ENCODE measurements at regions not wholly inside any gene's neighbourhood (a gene's known extent, or its start where the extent isn't known, plus 50 kb on each side); places are given as distances from the start of the nearest gene placed in this dataset.

DNA sequence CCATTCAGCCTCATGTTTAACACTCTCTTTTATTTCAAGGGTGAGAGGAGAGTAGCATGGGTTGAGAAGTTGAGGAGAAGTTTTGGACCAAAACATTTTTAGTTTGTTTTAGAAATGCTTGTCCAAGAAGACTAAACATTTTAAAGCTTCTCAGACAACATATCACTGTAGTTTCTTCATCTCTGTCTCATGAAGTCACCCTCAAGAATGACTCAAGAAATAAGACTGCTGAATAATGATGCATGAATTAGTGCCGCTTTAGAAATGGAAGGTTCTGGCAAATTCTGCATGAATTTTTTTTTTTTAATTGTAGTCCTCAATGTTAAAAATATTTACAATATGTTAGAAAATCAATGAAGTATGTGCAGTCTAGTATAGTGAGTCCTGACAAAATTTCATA, 422.7 kb upstream of the ARGLU1 start (continued):
- TF ChIP-seq, protein P1, sequence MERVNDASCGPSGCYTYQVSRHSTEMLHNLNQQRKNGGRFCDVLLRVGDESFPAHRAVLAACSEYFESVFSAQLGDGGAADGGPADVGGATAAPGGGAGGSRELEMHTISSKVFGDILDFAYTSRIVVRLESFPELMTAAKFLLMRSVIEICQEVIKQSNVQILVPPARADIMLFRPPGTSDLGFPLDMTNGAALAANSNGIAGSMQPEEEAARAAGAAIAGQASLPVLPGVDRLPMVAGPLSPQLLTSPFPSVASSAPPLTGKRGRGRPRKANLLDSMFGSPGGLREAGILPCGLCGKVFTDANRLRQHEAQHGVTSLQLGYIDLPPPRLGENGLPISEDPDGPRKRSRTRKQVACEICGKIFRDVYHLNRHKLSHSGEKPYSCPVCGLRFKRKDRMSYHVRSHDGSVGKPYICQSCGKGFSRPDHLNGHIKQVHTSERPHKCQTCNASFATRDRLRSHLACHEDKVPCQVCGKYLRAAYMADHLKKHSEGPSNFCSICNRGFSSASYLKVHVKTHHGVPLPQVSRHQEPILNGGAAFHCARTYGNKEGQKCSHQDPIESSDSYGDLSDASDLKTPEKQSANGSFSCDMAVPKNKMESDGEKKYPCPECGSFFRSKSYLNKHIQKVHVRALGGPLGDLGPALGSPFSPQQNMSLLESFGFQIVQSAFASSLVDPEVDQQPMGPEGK (CRISPR knock-in tag; IDR thresholded peaks at IDR 0.05; ENCODE audit: borderline replicate concordance): no peak
- TF ChIP-seq, protein P2, sequence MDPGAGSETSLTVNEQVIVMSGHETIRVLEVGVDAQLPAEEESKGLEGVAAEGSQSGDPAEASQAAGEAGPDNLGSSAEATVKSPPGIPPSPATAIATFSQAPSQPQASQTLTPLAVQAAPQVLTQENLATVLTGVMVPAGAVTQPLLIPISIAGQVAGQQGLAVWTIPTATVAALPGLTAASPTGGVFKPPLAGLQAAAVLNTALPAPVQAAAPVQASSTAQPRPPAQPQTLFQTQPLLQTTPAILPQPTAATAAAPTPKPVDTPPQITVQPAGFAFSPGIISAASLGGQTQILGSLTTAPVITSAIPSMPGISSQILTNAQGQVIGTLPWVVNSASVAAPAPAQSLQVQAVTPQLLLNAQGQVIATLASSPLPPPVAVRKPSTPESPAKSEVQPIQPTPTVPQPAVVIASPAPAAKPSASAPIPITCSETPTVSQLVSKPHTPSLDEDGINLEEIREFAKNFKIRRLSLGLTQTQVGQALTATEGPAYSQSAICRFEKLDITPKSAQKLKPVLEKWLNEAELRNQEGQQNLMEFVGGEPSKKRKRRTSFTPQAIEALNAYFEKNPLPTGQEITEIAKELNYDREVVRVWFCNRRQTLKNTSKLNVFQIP (CRISPR knock-in tag; IDR thresholded peaks at IDR 0.05; ENCODE audit: borderline replicate concordance, low read depth): no peak
- TF ChIP-seq ISL1 (CRISPR knock-in tag; IDR thresholded peaks at IDR 0.05): no peak
- TF ChIP-seq RARB (CRISPR knock-in tag; IDR thresholded peaks at IDR 0.05): no peak

DNA sequence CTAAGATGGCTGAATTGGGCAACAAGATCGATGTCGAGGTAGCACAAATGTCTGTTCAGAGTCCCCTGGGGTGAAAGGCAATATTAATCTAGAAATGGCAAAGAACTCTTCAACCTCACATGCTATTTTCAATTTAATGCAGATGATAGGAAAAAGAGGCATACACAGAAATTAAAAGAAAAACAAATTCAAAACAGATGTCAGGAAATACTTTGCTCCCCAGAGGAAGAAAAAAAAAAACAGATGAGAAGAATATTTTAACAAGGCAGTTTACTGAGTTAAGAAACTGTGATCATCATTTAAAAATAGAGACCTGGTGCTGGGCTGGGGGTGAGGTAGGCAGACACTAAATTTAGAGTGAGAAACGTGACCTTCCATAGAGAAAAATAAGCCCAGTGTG, 421.9 kb upstream of the ARGLU1 start:
- ATAC-seq: no peak

DNA sequence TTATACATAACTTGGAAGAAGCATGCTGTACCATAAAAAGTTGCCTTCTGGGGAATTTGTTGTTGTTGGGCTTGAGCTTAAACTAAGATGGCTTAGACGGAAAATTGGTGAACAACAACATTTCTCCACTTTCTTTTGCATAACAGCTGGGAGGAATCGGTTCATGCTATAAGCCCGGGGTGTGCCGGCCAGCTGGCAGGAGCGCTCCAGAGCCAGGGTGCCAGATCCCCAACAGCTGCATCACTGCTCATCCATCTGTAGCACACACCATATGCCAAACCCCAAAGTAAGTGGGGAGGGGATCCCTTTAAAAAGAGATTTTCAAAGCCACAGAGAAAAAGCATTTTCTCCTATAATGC, 419.5 kb upstream of the ARGLU1 start:
- no peak for ATAC-seq
- TF ChIP-seq CSDC2 (CRISPR knock-in tag; IDR thresholded peaks at IDR 0.05) (no peak), ZC3H10 (CRISPR knock-in tag; IDR thresholded peaks at IDR 0.05) (no peak), BACH2 (CRISPR knock-in tag; IDR thresholded peaks at IDR 0.05; ENCODE audit: borderline replicate concordance) (no peak), ARNTL (CRISPR knock-in tag; IDR thresholded peaks at IDR 0.05; ENCODE audit: borderline replicate concordance, low read depth) (no peak)
- TF ChIP-seq, protein P3, sequence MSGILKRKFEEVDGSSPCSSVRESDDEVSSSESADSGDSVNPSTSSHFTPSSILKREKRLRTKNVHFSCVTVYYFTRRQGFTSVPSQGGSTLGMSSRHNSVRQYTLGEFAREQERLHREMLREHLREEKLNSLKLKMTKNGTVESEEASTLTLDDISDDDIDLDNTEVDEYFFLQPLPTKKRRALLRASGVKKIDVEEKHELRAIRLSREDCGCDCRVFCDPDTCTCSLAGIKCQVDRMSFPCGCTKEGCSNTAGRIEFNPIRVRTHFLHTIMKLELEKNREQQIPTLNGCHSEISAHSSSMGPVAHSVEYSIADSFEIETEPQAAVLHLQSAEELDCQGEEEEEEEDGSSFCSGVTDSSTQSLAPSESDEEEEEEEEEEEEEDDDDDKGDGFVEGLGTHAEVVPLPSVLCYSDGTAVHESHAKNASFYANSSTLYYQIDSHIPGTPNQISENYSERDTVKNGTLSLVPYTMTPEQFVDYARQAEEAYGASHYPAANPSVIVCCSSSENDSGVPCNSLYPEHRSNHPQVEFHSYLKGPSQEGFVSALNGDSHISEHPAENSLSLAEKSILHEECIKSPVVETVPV (CRISPR knock-in tag; IDR thresholded peaks at IDR 0.05): no peak

More for the DNA sequence above, 421.9 kb upstream of the ARGLU1 start:
- no peak for TF ChIP-seq TOX (CRISPR knock-in tag; IDR thresholded peaks at IDR 0.05; ENCODE audit: borderline replicate concordance)
- TF ChIP-seq ISL1 (CRISPR knock-in tag; IDR thresholded peaks at IDR 0.05): no peak
- TF ChIP-seq RARB (CRISPR knock-in tag; IDR thresholded peaks at IDR 0.05): no peak
- no peak for TF ChIP-seq OSR1 (CRISPR knock-in tag; IDR thresholded peaks at IDR 0.05)

DNA sequence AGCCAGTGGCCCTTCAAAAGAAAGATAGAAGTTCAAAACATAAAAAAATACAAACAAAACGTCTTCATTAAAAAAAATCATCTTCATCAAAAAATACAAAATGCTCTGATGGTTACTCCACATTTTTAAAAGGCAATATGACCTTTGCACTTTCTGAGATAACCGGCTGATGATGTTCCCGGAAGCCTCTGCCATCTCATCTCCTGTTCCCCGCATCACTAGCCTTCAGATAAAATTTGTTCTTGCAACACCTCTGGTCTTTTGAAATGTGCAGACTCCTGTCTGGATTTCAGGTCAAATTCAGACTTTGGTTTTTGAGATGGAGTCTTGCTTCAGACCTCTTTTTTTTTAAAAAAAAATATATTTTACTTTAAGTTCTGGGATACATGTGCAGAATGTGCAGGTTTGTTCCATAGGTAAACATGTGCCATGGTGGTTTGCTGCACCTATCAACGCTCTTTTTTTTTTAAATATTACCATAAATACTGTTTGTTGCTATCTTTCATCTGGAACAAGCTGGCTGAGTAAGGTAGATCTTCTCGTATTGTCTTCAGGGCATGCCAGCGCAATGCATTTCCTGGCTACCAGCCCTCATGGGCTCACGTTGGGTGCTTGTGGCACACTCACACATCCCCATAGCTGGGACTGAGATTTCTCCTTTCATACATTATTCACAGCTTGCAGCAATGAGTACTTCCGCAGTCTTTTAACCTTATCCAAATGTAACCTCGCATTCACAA, 418.9 kb upstream of the ARGLU1 start:
- TF ChIP-seq ZFP30 (CRISPR knock-in tag; IDR thresholded peaks at IDR 0.05): no peak
- TF ChIP-seq TCF4 (CRISPR knock-in tag; IDR thresholded peaks at IDR 0.05; ENCODE audit: borderline replicate concordance): no peak
- no peak for TF ChIP-seq BACH2 (CRISPR knock-in tag; IDR thresholded peaks at IDR 0.05; ENCODE audit: borderline replicate concordance)
- TF ChIP-seq RARB (CRISPR knock-in tag; IDR thresholded peaks at IDR 0.05): no peak
- TF ChIP-seq, protein P4, sequence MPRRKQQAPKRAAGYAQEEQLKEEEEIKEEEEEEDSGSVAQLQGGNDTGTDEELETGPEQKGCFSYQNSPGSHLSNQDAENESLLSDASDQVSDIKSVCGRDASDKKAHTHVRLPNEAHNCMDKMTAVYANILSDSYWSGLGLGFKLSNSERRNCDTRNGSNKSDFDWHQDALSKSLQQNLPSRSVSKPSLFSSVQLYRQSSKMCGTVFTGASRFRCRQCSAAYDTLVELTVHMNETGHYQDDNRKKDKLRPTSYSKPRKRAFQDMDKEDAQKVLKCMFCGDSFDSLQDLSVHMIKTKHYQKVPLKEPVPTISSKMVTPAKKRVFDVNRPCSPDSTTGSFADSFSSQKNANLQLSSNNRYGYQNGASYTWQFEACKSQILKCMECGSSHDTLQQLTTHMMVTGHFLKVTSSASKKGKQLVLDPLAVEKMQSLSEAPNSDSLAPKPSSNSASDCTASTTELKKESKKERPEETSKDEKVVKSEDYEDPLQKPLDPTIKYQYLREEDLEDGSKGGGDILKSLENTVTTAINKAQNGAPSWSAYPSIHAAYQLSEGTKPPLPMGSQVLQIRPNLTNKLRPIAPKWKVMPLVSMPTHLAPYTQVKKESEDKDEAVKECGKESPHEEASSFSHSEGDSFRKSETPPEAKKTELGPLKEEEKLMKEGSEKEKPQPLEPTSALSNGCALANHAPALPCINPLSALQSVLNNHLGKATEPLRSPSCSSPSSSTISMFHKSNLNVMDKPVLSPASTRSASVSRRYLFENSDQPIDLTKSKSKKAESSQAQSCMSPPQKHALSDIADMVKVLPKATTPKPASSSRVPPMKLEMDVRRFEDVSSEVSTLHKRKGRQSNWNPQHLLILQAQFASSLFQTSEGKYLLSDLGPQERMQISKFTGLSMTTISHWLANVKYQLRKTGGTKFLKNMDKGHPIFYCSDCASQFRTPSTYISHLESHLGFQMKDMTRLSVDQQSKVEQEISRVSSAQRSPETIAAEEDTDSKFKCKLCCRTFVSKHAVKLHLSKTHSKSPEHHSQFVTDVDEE (CRISPR knock-in tag; IDR thresholded peaks at IDR 0.05): no peak
- TF ChIP-seq, protein P3 (CRISPR knock-in tag; IDR thresholded peaks at IDR 0.05): no peak
- TF ChIP-seq, protein P5, sequence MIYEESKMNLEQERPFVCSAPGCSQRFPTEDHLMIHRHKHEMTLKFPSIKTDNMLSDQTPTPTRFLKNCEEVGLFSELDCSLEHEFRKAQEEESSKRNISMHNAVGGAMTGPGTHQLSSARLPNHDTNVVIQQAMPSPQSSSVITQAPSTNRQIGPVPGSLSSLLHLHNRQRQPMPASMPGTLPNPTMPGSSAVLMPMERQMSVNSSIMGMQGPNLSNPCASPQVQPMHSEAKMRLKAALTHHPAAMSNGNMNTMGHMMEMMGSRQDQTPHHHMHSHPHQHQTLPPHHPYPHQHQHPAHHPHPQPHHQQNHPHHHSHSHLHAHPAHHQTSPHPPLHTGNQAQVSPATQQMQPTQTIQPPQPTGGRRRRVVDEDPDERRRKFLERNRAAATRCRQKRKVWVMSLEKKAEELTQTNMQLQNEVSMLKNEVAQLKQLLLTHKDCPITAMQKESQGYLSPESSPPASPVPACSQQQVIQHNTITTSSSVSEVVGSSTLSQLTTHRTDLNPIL (CRISPR knock-in tag; IDR thresholded peaks at IDR 0.05; ENCODE audit: low read depth): no peak
- TF ChIP-seq ZFP3 (CRISPR knock-in tag; IDR thresholded peaks at IDR 0.05): no peak
- no peak for TF ChIP-seq ARNTL (CRISPR knock-in tag; IDR thresholded peaks at IDR 0.05; ENCODE audit: borderline replicate concordance, low read depth)
- no peak for TF ChIP-seq TOX (CRISPR knock-in tag; IDR thresholded peaks at IDR 0.05; ENCODE audit: borderline replicate concordance)
- no peak for TF ChIP-seq ZNF8 (CRISPR knock-in tag; IDR thresholded peaks at IDR 0.05)
- no peak for TF ChIP-seq OSR1 (CRISPR knock-in tag; IDR thresholded peaks at IDR 0.05)
- TF ChIP-seq, protein P1 (CRISPR knock-in tag; IDR thresholded peaks at IDR 0.05; ENCODE audit: borderline replicate concordance): no peak
- ATAC-seq: no peak
